ENCODE measurements at regions not wholly inside any gene's neighbourhood (a gene's known extent, or its start where the extent isn't known, plus 50 kb on each side); places are given as distances from the start of the nearest gene placed in this dataset.

DNA sequence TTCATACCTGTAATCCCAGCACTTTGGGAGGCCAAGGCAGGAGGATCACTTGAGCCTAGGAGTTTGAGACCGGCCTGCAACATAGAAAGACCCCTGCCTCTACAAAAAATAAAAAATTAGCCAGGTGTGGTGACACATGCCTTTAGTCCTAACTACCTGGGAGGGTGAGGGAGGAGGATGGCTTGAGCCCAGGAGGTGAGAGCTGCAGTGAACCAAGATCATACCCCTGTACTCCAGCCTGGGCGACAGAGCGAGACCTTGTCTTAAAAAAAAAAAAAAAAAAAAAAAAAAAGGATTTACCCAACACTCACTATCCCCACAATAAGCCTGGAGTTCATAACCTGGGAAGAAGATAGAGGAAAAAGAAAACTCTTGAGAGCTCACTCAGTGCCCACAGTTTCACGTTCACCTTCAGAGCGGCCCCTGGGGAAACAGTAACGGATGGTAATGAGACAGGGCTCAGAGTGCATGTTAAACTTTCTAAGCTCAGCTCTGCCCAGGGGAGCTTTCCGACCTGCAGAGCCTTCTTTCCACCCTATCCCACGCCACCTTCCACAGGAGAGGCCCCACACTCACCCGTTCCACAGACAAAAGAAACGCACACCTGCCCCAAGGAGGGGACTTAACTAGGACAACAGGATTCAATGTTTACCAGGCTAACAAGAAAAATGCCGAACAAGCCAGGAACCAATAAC, 259.8 kb upstream of the KLF14 start:
- TF ChIP-seq, protein P1, sequence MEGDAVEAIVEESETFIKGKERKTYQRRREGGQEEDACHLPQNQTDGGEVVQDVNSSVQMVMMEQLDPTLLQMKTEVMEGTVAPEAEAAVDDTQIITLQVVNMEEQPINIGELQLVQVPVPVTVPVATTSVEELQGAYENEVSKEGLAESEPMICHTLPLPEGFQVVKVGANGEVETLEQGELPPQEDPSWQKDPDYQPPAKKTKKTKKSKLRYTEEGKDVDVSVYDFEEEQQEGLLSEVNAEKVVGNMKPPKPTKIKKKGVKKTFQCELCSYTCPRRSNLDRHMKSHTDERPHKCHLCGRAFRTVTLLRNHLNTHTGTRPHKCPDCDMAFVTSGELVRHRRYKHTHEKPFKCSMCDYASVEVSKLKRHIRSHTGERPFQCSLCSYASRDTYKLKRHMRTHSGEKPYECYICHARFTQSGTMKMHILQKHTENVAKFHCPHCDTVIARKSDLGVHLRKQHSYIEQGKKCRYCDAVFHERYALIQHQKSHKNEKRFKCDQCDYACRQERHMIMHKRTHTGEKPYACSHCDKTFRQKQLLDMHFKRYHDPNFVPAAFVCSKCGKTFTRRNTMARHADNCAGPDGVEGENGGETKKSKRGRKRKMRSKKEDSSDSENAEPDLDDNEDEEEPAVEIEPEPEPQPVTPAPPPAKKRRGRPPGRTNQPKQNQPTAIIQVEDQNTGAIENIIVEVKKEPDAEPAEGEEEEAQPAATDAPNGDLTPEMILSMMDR (conservative IDR thresholded peaks at IDR 0.05; ENCODE audit: low read depth, low read length), result no peak
- no peak for TF ChIP-seq EZH2 (IDR thresholded peaks at IDR 0.05; ENCODE audit: borderline replicate concordance, low read depth, low read length, poor library complexity, severe bottlenecking)

Data from A673 (cell line).